ENCODE measurements at regions not wholly inside any gene's neighbourhood (a gene's known extent, or its start where the extent isn't known, plus 50 kb on each side); places are given as distances from the start of the nearest gene placed in this dataset.

DNA sequence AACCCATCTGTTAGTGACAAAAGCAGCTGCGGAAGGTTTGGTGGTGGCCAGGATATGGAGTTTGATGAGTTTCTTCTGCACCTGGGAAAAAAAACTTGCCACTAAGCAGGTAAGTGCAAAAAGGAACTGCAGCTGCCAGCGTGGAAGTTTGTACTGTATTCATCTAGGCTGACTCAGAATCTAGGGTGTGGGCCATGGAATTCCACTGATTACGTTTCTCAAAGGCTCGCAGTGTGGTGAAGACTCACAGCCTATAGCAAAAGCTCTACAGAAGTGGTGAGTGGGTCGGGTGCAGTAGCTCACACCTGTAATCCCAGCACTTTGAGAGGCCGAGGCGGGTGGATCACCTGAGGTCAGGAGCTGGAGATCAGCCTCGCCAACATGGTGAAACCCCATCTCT is 334.6 kb upstream of the GRM7 start:
- TF ChIP-seq, protein P1, sequence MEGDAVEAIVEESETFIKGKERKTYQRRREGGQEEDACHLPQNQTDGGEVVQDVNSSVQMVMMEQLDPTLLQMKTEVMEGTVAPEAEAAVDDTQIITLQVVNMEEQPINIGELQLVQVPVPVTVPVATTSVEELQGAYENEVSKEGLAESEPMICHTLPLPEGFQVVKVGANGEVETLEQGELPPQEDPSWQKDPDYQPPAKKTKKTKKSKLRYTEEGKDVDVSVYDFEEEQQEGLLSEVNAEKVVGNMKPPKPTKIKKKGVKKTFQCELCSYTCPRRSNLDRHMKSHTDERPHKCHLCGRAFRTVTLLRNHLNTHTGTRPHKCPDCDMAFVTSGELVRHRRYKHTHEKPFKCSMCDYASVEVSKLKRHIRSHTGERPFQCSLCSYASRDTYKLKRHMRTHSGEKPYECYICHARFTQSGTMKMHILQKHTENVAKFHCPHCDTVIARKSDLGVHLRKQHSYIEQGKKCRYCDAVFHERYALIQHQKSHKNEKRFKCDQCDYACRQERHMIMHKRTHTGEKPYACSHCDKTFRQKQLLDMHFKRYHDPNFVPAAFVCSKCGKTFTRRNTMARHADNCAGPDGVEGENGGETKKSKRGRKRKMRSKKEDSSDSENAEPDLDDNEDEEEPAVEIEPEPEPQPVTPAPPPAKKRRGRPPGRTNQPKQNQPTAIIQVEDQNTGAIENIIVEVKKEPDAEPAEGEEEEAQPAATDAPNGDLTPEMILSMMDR (conservative IDR thresholded peaks at IDR 0.05) = no peak
- no peaks in the 10 kb centered on the region for H3K4me1 Mint-ChIP-seq
- no peak for DNase-seq (ENCODE audit: low read depth, low spot score)
- no peak overlapping the region for H3K4me3 Mint-ChIP-seq
- no peak overlapping the region for H3K27ac Mint-ChIP-seq (ENCODE audit: unreplicated experiment)
- H3K9me3 Mint-ChIP-seq = no peaks in the 10 kb centered on the region
- no peaks in the 10 kb centered on the region for H3K36me3 Mint-ChIP-seq (ENCODE audit: low read depth)
- no peaks in the 10 kb centered on the region for H3K27me3 Mint-ChIP-seq (ENCODE audit: low read depth)

DNA sequence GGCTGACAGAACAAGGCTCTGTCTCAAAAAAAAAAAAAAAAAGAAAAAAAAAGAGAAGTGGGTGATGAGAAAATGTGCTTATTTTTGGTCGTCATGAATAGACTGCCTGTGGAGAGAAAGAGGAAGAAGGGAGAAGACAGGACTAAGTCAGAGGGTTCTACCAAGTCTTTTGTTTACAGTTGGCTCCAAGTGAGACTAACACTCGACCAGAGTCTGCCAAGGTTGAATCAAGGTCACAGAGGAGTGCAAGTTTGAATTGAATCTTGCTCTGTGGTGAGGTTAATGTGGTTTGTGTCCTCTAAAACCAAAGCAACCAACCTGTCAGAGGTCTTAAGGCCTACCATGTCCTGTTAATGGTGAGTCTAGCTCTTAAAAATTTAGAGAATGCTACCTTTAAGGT is 334.1 kb upstream of the GRM7 start:
- Mint-ChIP-seq H3K36me3 (ENCODE audit: low read depth) (no peaks in the 10 kb centered on the region), H3K4me1 (no peaks in the 10 kb centered on the region), H3K9me3 (no peaks in the 10 kb centered on the region), H3K27ac (ENCODE audit: unreplicated experiment) (no peak overlapping the region), H3K27me3 (ENCODE audit: low read depth) (no peaks in the 10 kb centered on the region), H3K4me3 (no peak overlapping the region)
- TF ChIP-seq, protein P1 (conservative IDR thresholded peaks at IDR 0.05) = no peak
- DNase-seq (ENCODE audit: low read depth, low spot score) = no peak

DNA sequence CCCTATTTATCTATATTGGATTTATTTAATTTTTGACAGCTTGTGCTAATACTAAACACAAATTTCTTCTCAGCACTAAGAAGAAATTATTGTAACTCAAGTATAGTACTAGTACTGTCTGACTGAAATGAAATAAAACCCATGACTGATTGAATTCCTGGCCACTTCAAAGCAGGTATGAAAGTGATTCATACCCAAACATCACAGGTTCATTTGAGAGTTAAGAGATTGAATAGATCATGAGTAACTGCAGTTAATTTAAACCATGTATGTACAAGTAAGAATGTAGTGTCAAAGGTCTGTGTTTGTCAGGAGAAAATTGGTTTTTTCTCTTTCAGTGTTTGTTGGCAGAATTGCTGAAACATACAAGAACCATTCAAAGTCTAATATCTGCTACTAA is 332.0 kb upstream of the GRM7 start:
- H3K4me1 Mint-ChIP-seq = peaks cover 4% of the 10 kb centered on the region
- no peaks in the 10 kb centered on the region for H3K9me3 Mint-ChIP-seq
- H3K4me3 Mint-ChIP-seq = no peak overlapping the region
- H3K27me3 Mint-ChIP-seq (ENCODE audit: low read depth) = no peaks in the 10 kb centered on the region
- no peak for DNase-seq (ENCODE audit: low read depth, low spot score)
- TF ChIP-seq, protein P1 (conservative IDR thresholded peaks at IDR 0.05) = no peak
- no peaks in the 10 kb centered on the region for H3K36me3 Mint-ChIP-seq (ENCODE audit: low read depth)
- peak overlapping the region; percentile 57 for H3K27ac Mint-ChIP-seq (ENCODE audit: unreplicated experiment)

DNA sequence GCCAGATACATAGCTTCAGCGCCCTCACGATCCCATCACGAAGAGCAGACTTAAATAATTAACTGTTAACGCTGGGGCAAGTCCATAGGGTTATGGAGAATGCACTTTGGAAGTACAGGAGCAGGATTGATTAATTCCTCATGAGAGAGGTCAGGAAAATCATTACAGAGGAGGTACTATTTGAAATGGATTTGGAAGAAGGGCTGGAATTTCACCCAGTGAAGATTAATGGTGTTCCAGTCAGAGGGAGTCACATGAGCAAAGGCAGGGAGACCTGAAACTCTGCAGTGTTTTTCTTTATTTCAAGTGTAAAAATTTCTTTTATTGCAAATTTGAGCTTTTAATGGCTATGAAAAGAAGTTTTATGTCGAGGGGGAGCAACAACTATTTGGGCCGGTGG is 329.8 kb upstream of the GRM7 start:
- Mint-ChIP-seq H3K4me3 (no peak overlapping the region), H3K9me3 (peaks cover 7% of the 10 kb centered on the region), H3K4me1 (peaks cover 4% of the 10 kb centered on the region), H3K27ac (ENCODE audit: unreplicated experiment) (no peak overlapping the region), H3K27me3 (ENCODE audit: low read depth) (no peaks in the 10 kb centered on the region), H3K36me3 (ENCODE audit: low read depth) (peaks cover 5% of the 10 kb centered on the region)
- no peak for DNase-seq (ENCODE audit: low read depth, low spot score)
- TF ChIP-seq, protein P1 (conservative IDR thresholded peaks at IDR 0.05) = no peak

DNA sequence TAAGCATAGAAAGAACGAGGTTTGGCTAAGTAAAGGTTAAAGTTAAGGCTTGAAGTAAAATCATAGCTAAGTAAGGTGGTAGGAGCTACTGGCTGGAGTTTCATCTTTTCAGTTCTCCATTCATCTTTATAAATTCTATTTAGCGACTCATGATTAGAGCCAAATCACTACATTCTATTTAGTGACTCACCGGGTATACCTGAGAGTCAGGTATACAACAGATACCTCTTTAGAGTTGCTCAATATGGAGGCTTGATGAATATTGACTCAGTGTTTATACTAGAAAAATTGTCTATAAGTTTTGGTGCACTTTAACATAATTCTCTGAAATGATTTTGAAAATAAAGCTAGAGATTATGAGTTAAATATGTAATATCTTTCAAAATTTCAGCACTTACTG is 328.8 kb upstream of the GRM7 start:
- no peaks in the 10 kb centered on the region for H3K27me3 Mint-ChIP-seq (ENCODE audit: low read depth)
- H3K4me3 Mint-ChIP-seq = no peak overlapping the region
- peaks cover 11% of the 10 kb centered on the region for H3K9me3 Mint-ChIP-seq
- DNase-seq (ENCODE audit: low read depth, low spot score) = no peak
- H3K36me3 Mint-ChIP-seq (ENCODE audit: low read depth) = peaks cover 10% of the 10 kb centered on the region
- H3K4me1 Mint-ChIP-seq = peaks cover 4% of the 10 kb centered on the region
- TF ChIP-seq, protein P1 (conservative IDR thresholded peaks at IDR 0.05) = no peak
- H3K27ac Mint-ChIP-seq (ENCODE audit: unreplicated experiment) = no peak overlapping the region

DNA sequence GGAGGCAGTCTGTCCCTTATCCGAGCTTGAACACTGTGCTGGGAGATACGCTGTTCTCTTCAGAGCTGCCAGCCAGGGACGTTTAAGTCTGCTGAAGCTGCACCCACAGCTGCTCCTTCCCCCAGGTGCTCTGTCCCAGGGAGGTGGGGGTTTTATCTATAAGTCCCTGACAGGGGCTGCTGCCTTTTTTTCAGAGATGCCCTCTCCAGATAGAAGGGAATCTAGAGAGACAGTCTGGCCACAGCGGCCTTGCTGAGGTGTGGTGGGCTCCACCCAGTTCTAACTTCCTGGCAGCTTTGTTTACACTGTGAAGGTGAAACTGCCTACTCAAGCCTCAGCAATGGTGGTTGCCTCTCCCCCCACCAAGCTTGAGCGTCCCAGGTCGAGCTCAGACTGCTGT is 319.9 kb upstream of the GRM7 start:
- Mint-ChIP-seq H3K27ac (ENCODE audit: unreplicated experiment) (no peak overlapping the region), H3K4me3 (no peak overlapping the region), H3K4me1 (no peaks in the 10 kb centered on the region), H3K36me3 (ENCODE audit: low read depth) (peaks cover 17% of the 10 kb centered on the region), H3K27me3 (ENCODE audit: low read depth) (no peaks in the 10 kb centered on the region), H3K9me3 (peaks cover 9% of the 10 kb centered on the region)
- DNase-seq (ENCODE audit: low read depth, low spot score) = no peak
- TF ChIP-seq, protein P1 (conservative IDR thresholded peaks at IDR 0.05) = no peak

Data from neural crest cell (in vitro differentiated cells).